SU-DHL-6 (cell line): ENCODE measurements at regions not wholly inside any gene's neighbourhood (a gene's known extent, or its start where the extent isn't known, plus 50 kb on each side); places are given as distances from the start of the nearest gene placed in this dataset.

ENCODE experiments used
- H2AFZ ChIP-seq: fragments of 200-600 bp; sonication (generic); 2 replicates; pipeline ENCODE4 v1.6.1; 2014; ENCODE audit warnings: low read depth, mild to moderate bottlenecking, moderate library complexity, mixed read lengths, antibody characterized with exemption, low read length; ENCODE audit not compliant: severe bottlenecking
- H3F3A ChIP-seq: fragments of 200-600 bp; shearing (Covaris generic); 2 replicates; pipeline ENCODE4 v1.6.0; 2016; ENCODE audit warnings: antibody characterized with exemption, mild to moderate bottlenecking; ENCODE audit not compliant: insufficient read depth
- H3K27ac ChIP-seq: fragments of 200-600 bp; sonication (generic); 2 replicates; pipeline ENCODE4 v1.5.1; 2016; ENCODE audit warnings: low read depth, mild to moderate bottlenecking, low read length, moderate library complexity, mixed read lengths
- H3K27me3 ChIP-seq: fragments of 200-600 bp; sonication (generic), shearing (Covaris generic); 2 replicates; pipeline ENCODE4 v1.6.0; 2014; ENCODE audit warnings: mild to moderate bottlenecking, low read length
- H3K36me3 ChIP-seq: fragments of 200-600 bp; sonication (generic); 2 replicates; pipeline ENCODE4 v1.6.1; 2014; ENCODE audit warnings: mild to moderate bottlenecking, low read length, mixed read lengths
- H3K4me2 ChIP-seq: fragments of 300-600, 200-600 bp; shearing (Covaris generic), sonication (generic); 2 replicates; pipeline ENCODE4 v1.6.0; 2014; ENCODE audit warnings: low read length, low read depth, mild to moderate bottlenecking; ENCODE audit not compliant: poor library complexity, severe bottlenecking
- H3K4me3 ChIP-seq: fragments of 200-600 bp; sonication (generic); 2 replicates; pipeline ENCODE4 v1.5.1; 2014; ENCODE audit warnings: antibody characterized with exemption, low read length, mild to moderate bottlenecking, mixed read lengths; ENCODE audit not compliant: insufficient read depth, poor library complexity, severe bottlenecking
- H3K79me2 ChIP-seq: fragments of 200-600 bp; sonication (generic); 2 replicates; pipeline ENCODE4 v1.6.1; 2014; ENCODE audit warnings: mild to moderate bottlenecking, low read length, moderate library complexity; ENCODE audit not compliant: insufficient read depth
- H3K9ac ChIP-seq: fragments of 200-600 bp; sonication (generic); 2 replicates; pipeline ENCODE4 v1.7.0; 2014; ENCODE audit warnings: mild to moderate bottlenecking, low read length
- H3K9me2 ChIP-seq: fragments of 200-600 bp; sonication (generic); replicated peaks from 2 replicates; pipeline ENCODE4 v1.6.1; 2014; ENCODE audit warnings: low read length; ENCODE audit not compliant: insufficient read depth
- H3K9me3 ChIP-seq: fragments of 200-600 bp; sonication (generic); 2 replicates; pipeline ENCODE4 v1.6.1; 2014; ENCODE audit warnings: low read length, mixed read lengths; ENCODE audit not compliant: insufficient read depth
- H4K20me1 ChIP-seq: fragments of 200-600 bp; sonication (generic); 2 replicates; pipeline ENCODE4 v1.6.1; 2014; ENCODE audit warnings: low read depth, mild to moderate bottlenecking, antibody characterized with exemption, low read length, moderate library complexity, mixed read lengths
- CTCF ChIP-seq: fragments of 200-600 bp; sonication (generic); IDR thresholded peaks from one replicate; pipeline ENCODE4 v1.5.1; 2017; ENCODE audit warnings: antibody characterized with exemption, mild to moderate bottlenecking, low read length, moderate library complexity; ENCODE audit not compliant: insufficient read depth, poor library complexity, severe bottlenecking
- EZH2phosphoT487 ChIP-seq: fragments of 200-600 bp; sonication (generic), shearing (Covaris generic); conservative IDR thresholded peaks from 2 replicates; pipeline ENCODE4 v1.6.1; 2018; ENCODE audit warnings: mild to moderate bottlenecking, antibody characterized with exemption, low read length, moderate library complexity, mixed read lengths

- Histone ChIP-seq H3K27me3 (no peaks in the 10 kb centered on the region), H4K20me1 (no peaks in the 10 kb centered on the region), H3K36me3 (no peaks in the 10 kb centered on the region), H3K9me2 (no peaks in the 10 kb centered on the region), H3K9me3 (no peaks in the 10 kb centered on the region), H3K79me2 (no peaks in the 10 kb centered on the region), H3K4me2 (no peak overlapping the region), H3K4me3 (no peak overlapping the region), H2AFZ (no peak overlapping the region), H3K9ac (no peak overlapping the region), H3K27ac (no peak overlapping the region), H3F3A (no peaks in the 10 kb centered on the region)
- no peak for TF ChIP-seq CTCF
Observed at GRCh38 chr2:41160439-41160838, 708.5 kb upstream of the SLC8A1 start.

GRCh38 chr2:41167014-41167413, 715.1 kb upstream of the SLC8A1 start:
- no peaks in the 10 kb centered on the region for H3K79me2 ChIP-seq
- no peaks in the 10 kb centered on the region for H4K20me1 ChIP-seq
- H3K9me3 ChIP-seq, result no peaks in the 10 kb centered on the region
- no peak overlapping the region for H3K27ac ChIP-seq
- H3K9me2 ChIP-seq, result no peaks in the 10 kb centered on the region
- no peaks in the 10 kb centered on the region for H3F3A ChIP-seq
- no peak overlapping the region for H3K4me3 ChIP-seq
- H3K36me3 ChIP-seq, result no peaks in the 10 kb centered on the region
- H3K9ac ChIP-seq, result no peak overlapping the region
- H3K27me3 ChIP-seq, result no peaks in the 10 kb centered on the region
- H2AFZ ChIP-seq, result no peak overlapping the region
- no peak overlapping the region for H3K4me2 ChIP-seq
- TF ChIP-seq EZH2phosphoT487, result no peak
- no peak for TF ChIP-seq CTCF

- TF ChIP-seq EZH2phosphoT487 (no peak), CTCF (no peak)
- Histone ChIP-seq H3K4me2 (no peak overlapping the region), H3K9me3 (no peaks in the 10 kb centered on the region), H3K79me2 (no peaks in the 10 kb centered on the region), H4K20me1 (no peaks in the 10 kb centered on the region), H3K27me3 (no peaks in the 10 kb centered on the region), H3K9me2 (no peaks in the 10 kb centered on the region), H3K27ac (no peak overlapping the region), H3F3A (no peaks in the 10 kb centered on the region), H2AFZ (no peak overlapping the region), H3K36me3 (no peaks in the 10 kb centered on the region), H3K4me3 (no peak overlapping the region), H3K9ac (no peak overlapping the region)
Observed at GRCh38 chr2:41169744-41170143, 717.9 kb upstream of the SLC8A1 start.

- Histone ChIP-seq H3K4me3 (no peak overlapping the region), H3F3A (no peaks in the 10 kb centered on the region), H3K9me3 (no peaks in the 10 kb centered on the region), H3K9me2 (no peaks in the 10 kb centered on the region), H3K36me3 (no peaks in the 10 kb centered on the region), H3K4me2 (no peak overlapping the region), H2AFZ (no peak overlapping the region), H3K9ac (no peak overlapping the region), H3K79me2 (no peaks in the 10 kb centered on the region), H3K27ac (no peak overlapping the region), H4K20me1 (no peaks in the 10 kb centered on the region), H3K27me3 (no peaks in the 10 kb centered on the region)
- no peak for TF ChIP-seq EZH2phosphoT487
- no peak for TF ChIP-seq CTCF
Observed at GRCh38 chr2:41170589-41170988, 718.7 kb upstream of the SLC8A1 start.
